Fibroblast of peridontal ligament (primary cell): ENCODE measurements at regions not wholly inside any gene's neighbourhood (a gene's known extent, or its start where the extent isn't known, plus 50 kb on each side); places are given as distances from the start of the nearest gene placed in this dataset.
A peak's percentile ranks its signal among the peaks of the same experiment; 100 is the strongest.

Source experiments
- DNase-seq: peaks from one replicate; pipeline ENCODE4 v3.0.0-alpha.2; 2010; ENCODE audit errors: extremely low read depth

DNA sequence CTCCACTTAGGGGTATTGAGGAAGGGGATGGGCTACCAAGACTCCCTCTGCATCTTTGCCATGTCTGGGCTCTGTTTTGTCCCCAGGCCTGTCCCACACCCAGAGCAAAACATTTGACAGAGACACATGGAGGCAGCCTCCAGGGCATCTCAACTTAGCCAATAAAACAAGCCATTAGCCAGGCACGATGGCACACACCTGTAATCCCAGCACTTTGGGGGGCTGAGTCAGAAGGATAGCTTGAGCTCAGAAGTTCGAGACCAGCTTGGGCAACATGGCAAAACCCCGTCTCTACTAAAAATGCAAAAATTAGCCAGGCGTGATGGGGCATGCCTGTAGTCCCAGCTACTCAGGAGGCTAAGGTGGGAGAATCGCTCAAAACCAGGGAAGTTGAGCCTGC is 120.3 kb upstream of the IPO9 start:
- DNase-seq: no peak

DNA sequence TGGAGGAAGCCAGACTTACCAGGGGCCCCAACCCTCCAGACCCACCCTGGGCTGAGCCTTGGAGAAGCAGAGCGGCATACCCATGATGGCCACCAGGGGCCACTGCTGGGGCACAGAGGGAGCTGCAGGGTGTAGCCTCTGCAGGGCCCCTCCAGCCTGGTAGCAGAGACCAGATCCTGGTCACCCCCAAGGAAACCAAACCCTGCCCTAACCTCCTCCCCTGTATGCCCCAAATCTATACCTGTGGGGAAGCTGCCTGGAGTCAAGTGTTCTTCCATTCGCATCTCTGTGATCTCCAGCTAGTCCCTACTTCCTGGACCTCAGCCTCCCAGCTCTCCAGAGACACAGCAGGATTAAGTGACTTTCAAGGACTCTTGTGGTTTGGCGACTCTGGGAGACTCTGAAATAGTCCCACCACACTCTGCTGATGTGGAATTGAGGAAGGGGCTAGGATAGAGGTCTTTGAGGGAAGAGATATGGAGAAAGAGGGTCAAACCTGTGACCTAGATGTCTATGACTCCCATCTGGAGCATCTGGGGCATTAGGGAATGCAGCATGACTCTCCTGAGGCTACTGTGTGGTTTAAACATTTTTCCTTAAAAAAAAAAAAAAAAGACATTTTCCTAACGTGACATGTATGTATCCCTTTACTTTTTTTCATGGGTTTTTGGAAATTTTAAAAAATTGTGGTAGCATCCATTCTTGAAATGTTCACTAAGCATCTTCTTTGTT is 119.2 kb upstream of the IPO9 start:
- DNase-seq: peak; percentile 60

DNA sequence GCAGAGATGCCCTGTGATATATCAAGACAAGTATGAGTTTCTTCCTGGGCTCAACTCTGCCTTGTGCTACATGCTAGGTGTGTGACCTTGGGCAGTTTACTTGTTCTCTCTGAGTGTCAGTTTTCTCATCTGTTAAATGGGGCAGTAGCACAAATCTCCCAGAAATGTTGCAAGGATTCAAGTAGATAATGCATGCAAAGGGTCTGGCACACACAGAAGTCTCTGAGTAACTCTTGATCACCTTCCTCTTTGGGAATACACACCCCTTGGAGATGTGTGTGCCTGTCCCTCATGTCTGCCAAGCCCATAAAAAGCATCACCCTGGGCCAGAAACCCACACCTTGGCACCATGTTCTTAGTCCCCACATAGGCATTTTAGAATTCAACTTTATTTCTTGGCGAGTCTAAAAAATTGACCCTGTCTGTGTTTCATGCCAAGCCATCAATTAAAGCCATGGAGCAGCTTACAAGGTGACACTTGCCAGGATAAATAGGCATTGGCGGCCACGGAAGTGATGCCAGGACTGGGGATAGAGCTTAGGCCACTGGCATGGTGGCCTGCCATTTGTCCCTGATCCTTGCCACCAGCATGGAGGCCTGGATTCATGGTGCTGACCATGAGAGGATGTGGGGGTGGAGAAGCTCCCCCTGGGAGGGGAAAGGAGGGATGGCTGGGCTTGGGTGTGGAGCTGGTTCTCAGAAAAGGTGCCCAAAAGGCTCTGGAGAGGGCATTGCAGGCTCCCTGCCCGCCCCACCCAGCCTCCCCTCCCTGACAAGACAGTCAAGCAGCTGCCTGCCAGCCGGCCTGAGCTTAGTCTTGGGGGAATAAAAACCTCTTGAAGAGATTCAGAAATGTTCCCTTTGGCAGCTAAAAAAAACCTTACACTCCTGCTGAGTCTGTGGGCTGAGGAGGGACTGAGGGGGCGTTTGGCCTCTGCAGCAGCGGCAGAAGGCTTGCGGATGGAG is 118.0 kb upstream of the IPO9 start:
- DNase-seq: no peak

DNA sequence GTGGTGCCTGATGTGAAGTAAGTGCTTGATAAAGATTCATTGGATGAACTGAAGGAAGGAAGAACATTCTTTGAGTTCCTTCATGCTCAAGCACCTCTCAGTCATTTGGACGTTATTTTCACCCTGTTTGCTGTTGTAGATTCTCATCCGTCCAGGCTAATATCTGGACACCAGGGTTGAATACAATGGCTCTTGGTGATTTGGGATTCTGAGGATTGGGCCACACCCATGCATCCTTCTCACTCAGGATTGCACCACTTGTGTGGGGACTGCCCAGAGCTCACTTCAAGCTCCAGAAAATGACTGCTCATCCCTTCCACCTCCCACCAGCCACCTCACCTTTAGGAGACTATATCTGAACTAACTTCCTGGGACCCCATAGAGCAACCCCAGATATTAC is 117.1 kb upstream of the IPO9 start:
- no peak for DNase-seq

DNA sequence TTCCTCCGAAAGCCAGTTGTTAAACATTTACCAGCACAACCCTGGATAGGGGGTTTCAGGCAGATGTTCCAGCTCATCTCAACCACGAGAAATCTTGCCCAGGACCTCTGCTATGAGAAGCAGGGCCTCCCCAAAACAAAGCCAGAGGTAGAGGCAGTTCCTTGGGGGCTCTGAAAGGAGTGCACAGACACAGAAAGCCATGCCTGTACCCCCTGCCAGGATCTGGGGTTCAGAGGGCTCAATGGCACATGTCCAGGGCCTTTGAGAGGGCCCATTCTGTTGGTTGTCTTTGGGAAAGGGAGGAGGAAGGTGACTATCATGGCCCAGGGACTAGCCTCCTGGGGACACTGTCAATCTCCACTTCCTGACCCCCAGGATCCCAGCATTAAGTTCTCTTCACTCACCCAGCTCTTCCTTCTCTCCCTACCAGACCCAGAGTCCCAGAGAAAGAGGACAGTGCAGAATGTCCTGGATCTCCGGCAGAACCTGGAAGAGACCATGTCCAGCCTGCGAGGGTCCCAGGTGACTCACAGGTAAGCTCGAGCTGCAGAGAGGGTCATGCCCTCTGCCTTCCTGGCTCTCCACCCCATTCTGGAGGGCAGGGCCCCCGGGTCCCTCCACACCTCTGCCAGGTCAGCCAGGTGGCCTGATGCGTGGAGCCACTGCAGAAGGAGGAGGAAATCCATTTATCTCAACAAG is 116.4 kb upstream of the IPO9 start:
- no peak for DNase-seq

DNA sequence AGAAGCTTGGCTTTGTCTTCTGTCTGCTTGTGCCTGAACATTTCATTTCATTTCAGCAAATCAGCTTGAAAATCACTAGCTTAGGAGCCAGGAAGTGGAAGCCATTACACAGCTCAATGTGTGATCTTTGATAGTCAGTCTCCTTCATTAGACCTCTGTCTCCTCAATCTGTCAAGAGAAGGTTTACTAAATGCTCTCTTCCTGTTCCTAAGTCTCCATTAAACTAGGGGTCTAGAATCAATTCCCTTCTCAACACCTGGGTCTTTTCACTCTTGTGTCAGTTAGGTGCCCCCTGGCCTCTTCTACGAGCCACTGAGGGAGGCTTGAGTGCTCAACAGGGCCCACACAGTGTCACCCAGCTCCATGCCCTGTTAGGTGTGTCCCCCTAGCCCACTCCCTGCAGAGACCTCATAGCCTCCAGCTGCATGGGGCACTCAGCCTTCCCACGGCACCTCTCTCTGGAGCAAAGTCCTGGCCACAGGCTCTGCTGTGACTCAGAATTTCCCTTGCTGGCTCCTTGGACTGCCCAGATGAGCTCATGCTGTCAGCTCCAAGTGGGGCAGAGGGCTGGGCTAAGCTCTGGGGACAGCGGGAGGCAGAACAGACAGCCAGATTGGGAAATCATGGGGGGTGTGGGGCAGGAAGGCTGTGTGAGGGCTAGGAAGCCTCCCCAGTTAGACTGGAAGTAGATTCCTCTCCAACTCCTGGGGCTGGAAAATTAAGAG is 115.7 kb upstream of the IPO9 start:
- peak; percentile 99 for DNase-seq

DNA sequence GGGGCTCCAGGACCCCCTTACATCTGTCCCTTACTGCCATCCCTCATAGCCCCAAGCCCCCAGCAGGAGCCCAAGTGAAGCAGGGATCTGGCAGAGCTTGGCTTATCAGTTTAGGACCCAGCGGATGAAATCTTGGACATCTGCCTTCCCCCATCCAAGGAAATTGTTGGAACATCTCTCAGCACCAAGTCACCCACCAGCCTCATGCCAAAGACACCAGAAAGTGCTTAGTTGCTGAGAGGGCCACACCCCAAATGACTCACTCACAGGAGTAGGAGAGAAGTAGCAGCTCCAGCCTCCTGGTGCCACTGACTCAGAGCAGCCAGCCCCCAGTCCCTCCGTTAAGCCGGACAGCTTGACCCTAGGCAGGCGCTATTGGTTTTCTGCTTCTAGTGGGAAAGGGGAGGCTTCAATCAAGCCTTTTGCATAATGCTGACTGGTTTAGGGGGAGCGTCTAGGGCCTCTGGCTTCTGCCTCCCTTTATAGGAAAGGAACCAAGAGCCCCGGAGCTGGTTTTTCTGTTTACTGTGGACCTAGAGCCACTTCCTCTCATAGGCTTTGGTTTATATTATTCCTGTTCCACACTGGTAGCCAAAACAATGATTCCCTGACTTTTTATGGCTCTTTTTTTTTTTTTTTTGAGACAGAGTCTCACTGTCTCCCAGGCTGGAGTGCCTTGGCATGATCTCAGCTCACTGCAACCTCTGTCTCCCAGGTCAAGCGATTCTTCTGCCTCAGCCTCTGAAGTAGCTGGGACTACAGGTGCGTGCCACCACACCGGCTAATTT is 114.2 kb upstream of the IPO9 start:
- peak; percentile 99 for DNase-seq

DNA sequence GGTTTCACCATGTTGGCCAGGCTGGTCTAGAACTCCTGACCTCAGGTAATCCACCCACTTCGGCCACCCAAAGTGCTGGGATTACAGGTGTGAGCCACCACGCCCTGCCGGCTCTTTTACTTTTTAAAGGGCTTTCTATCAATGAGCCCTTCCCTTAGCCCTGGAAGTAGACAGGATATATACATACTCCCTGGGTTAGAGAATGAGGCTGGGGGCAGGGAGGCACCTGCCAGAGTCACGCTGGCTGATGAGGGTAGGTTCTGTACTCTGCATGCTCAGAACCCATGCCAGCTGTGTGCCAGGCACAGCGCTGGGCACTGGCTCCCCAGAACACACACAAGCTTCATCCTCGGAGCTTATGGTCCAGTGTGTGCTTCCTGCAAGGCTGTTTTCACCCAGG is 113.6 kb upstream of the IPO9 start:
- DNase-seq: no peak

DNA sequence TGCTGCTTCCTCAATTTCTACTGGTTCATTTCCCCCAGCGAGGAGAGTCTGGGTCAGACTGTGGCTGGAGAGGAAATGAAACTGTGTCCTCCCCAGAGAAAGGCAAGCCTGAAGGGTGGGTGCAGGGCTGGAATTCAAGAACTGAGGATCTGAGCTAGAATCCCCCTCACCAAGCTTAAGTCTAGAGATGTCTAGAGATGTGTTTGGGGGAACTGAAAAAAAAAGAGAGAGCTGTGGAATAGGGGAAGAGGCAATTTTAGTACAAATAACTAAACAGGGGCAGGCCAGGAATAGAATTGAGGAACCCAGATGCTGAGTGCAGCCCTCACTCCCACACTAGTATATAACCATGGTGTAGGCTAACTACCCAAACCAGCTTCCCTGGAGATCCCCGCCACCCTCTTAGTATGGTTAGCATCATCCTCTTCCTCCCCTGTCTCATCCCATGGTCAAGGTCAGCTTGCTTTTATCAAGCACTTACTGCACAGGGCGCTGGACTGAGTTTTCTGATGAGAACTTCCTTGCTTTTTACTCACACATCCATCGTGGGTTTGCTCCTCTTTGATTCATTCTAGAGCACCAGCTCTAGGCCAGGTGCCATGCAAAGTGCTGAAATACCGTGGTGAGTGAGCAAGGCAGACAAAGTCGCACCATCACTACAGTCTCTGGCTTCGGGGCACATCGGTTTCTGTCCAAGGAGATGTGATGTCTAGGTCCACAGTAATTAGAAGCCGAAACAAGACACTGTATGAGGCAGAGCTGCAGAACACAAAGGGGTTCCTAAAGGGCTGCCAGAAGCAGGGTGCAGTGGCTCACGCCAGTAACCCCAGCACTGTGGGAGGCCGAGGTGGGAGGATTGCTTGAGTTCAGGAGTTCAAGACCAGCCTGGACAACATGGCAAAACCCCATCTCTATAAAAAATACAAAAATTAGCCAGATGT is 112.9 kb upstream of the IPO9 start:
- no peak for DNase-seq

DNA sequence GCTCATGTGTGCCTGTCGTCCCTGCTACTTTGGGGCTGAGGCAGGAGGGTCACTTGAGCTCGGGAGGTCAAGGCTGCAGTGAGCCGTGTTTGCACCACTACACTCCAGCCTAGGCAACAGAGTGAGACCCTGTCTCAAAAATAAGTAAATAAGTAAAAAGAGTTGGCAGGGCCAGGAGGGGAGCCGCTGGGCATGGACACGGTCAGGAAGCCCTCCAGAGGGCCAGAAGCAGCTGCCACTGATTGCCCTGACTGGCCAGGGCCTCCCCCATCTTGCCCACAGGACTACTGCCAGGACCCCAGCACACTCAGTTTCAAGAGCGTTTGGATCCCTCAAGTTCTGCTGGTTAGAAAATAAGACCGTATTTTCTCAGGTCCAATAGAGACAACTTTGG is 112.2 kb upstream of the IPO9 start:
- no peak for DNase-seq

DNA sequence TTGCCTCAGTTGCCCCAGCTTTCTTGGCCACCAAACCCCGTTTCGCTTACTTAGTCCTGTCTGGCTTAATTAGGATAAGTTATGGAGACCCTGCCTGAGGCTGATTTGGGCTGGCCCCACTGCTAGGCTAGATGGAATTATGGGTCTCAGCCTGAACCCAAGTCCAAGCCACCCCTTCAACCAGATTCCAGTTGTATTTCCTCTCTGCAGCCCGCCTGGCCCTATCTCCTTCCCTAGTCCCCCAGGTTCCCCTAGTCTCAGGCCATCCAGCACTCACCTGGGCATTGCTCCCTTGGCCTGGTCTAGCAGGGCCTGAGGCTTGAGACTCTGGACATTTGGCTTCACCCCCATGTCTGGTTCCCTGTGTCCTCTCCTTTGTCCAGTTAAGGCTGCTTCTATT is 111.7 kb upstream of the IPO9 start:
- no peak for DNase-seq

DNA sequence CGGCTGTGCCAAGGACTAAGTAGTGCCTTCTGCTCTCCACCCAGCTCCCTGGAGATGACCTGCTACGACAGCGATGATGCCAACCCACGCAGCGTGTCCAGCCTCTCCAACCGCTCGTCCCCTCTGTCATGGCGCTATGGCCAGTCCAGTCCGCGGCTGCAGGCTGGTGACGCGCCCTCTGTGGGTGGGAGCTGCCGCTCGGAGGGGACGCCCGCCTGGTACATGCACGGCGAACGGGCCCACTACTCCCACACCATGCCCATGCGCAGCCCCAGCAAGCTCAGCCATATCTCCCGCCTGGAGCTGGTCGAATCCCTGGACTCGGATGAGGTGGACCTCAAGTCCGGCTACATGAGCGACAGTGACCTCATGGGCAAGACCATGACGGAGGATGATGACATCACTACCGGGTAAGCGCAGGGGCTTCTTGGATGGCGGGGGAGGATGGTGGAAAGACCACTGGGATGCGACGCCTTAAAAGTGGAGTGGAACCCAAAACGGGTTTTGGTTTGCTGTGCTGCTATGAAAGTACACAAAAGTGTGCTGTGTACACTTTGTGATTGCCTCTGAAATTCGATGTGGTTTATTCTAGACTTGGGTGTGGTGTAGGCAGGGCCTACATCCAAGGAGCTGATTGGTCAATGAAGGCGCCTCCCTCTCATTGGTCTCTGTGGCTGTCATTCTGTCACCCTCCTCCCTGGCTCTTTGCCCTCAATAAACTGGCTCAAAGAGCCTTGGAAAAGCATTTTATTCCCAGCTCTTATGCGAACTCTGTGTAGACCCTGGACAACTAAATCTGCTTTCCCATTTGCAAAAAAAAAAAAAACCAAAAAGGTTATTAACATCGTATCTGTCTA is 110.4 kb upstream of the IPO9 start:
- no peak for DNase-seq

DNA sequence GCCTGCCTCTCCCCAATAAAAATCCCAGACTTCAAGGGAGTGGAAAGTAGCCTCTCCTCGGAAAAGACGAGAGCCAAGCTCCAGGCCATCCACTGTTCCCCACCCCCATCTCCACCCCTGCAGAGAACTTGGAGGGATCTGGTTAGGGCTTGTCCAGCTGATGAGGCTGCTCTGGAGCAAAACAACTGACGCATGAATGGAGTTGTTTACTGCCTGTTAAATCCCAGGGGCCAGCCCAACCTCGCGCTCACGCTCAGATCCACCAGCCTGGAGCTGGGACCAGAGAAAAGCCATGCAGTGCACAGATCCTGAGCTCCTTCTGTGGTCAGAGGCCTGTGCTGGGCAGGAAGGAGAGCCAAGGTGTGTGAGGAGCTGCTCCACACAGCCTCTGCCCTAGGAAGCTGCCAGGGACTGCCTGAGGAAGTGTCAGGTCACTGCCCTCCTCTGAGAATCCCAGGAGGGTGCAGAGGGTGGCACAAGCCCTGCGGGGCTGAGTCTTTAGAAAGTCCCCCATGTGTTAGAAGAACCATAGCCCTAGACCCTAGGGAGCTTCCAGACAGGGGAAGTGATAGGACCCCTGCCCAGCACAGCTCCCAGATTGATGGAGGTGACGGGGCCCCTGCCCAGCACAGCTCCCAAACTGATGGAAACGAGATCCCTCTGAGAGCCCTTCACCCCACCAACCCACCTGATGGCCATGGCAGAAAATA is 109.0 kb upstream of the IPO9 start:
- DNase-seq: peak; percentile 94

DNA sequence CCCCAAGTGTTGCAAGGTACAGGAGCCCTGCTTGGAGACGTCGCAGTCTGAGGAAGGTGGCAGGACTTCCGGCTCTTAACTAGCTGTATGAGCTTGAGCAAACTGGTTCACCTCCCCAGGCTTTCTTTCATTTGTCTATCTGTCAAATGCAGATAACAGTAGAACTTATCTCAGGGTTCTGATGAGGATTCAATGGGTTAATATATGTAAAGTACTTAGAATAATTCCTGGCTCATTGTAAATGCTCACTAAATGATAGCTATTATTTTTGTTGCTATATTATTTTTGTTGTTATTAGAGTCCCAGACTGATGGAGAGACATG is 108.5 kb upstream of the IPO9 start:
- DNase-seq: no peak

DNA sequence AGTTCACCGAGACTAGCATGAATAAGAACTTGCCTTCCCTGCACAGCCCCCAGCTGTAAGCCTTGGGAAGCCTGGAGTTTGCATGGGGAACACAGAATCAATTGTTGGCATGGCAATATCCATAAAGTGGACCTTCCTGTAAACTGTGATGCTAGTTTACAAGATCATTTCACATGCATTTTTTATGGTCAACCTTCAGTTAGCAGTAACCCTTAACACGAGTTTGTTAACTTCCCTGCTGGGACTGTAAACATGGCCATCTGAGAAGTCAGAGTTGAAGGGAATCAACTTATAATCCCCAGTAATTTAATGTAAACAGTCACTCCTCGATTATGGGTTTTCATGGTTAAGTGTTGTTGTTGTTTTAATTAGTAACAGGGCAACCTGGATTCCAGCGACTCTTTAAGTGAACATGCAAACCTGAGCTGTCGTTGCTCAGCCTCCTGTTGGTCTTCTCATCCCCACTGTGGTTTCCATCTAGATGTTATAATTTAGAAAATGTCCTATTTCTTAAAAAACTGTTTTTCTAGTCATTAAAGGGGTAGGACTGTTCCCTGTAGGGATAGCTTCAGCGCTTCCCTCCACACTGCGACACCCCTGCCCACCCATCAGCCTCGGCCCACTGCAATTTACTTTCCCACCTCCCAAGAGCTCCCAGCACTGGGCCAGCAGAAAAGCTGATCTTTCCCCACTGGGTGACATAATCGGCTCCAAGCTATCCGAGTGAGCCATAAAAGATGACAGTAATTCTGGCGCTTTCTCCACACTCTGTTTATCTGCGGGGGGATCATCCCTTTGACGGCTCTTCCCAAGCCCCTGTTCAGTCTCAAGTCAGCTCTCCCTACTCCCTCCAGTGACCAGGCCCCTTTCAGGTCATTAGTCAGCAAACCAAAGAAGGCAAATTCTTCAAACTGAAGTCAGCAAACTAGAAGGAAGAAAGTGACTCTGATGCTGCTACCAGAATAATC is 107.6 kb upstream of the IPO9 start:
- DNase-seq: peak; percentile 68

DNA sequence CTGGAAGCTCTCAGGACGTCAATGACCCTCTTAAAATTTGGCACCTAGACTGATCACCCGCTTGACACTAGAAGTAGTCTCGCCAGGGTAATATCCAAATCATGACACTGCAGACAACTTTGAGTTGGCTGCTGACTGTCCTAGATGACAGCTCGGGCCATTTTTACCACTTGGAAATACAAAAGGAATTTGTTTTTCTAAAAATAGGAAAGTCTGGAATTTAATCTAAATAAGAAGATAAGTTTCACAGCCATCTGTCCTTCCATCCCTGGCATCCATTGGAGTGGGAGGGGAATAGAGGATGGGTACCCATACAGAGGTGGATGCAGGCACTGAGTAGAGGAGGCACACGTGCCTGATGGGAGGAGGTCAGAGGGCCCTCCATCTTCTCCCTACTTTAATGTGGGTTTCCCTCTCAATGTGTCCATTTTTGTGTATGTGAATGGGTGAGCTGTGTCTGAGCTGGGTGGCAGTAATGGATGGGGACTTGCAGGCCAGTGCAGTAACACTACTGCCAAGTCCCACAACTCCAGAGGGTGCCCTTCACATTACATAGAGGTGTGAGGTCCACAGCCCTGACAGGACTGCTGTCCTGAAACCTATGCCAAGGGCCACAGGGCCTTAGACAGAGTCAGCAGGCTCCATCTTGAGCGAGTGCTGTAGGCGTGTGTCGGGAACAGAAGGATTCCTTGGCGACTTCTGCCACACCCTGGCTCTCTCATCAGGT is 104.8 kb upstream of the IPO9 start:
- DNase-seq: no peak

DNA sequence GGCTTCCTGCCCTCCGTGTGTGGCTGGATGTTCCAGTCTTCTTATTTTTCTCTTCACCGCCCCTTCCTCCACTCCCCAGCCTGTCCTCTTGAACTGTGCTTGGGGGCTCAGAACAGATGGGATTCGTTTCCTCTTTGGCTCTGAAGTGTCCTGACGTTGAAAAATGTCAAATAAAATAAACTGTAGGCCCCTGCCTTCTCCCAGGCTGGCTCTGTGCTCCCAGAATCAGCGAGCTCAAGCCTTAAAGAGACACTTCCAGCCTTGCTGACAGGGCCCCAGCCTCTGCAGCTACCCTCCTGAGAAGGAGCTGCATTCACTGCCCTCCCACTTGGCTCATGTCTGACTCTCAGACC is 104.2 kb upstream of the IPO9 start:
- DNase-seq: peak; percentile 57
